ENCODE measurements at regions not wholly inside any gene's neighbourhood (a gene's known extent, or its start where the extent isn't known, plus 50 kb on each side); places are given as distances from the start of the nearest gene placed in this dataset.
"Not testable (repeated sequence)": the region's sequence is repeated elsewhere in the genome, so short reads cannot be mapped to it uniquely, and the experiment has no call there.

DNA sequence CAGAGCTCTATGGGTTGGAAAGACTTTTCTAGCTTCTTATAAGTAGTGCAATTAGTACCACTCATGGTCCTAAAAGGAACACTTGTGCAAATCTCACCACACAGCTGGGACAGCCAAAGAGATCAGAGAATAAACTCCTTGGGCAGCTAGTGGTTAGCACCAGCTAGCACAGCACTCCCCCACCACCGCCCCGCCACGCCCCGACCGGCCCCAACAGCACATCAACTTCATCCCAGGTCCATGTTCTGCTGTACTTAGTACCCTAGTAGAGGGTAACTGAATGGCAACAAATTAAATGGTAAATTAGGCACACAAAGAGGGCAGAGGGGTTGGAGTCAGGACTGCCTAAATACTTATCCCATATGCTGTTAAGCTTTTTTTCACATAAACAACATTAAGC, 118.3 kb upstream of the NPAP1 start:
- not testable (repeated sequence) for DNase-seq

- DNase-seq = no peak
Observed at GRCh38 chr15:24607636-24608035, 67.9 kb upstream of the NPAP1 start.

DNA sequence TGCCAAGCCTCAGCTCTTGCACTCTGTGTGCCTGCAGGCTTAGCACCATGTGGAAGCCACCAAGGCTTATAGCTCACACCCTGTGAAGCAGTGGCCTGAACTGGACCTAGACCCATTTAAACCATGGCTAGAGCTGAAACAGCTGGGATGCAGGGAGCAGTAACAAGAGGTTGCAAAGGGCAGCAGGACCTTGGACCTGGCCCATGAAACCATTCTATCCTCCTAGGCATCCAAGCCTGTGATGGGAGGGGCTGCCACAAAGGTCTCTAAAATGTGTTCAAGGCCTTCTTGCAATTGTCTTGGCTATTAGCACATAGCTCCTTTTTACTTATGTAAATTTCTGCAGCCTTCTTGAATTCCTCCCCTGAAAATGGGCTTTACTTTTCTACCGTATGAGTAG, 57.9 kb upstream of the NPAP1 start:
- no peak for DNase-seq

DNA sequence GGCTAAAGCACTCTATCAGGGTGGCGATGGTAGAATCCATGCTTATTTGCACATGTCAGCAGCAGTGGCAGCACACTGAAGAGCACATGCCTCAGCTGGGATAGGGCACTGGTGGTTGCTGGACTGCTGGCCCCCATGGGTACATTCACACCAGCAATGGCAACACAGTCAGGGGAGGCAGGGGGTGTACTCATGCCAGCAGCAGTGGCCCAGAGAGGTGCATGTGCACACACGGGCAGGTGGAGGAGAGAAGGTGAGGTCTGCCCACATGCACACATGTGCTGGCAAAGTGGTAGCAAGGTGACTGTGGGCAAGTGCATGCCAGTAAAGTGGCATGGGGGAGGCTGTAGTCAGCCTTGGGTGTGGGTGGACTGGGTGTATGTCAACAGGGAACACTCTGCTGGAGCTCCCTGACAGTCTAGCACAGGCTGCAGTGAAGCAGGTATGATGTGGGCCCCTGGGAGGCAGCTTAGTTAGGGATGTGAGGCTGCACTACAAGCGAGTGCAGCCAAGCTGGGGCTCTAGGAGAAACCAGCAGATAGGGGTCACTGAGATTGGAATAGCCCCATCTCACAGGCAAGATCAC, 53.9 kb upstream of the NPAP1 start:
- no peak for DNase-seq

All from NCI-H1417 treated with DMSO at 0.1 percent for 48 hours (cell line).